Gastrocnemius medialis (tissue), 4 donors: ENCODE measurements at regions not wholly inside any gene's neighbourhood (a gene's known extent, or its start where the extent isn't known, plus 50 kb on each side); places are given as distances from the start of the nearest gene placed in this dataset.

Source experiments
- ATAC-seq, 2 donors: fragments of 150-250 bp; one replicate each; pipeline ENCODE4 v1.9.1; 2016
- DNase-seq, 2 donors: peaks; one replicate each; pipeline ENCODE4 v3.0.0-alpha.2; 2019
- H3K27ac ChIP-seq, 4 donors: fragments of 200-600 bp; sonication (generic); 1 replicate in 1 of 4; 2 replicates in 3 of 4; pipeline ENCODE4 v1.5.1; 2016 to 2018; ENCODE audit warnings: mild to moderate bottlenecking in 2 of 4, moderate library complexity in 1 of 4
- H3K27me3 ChIP-seq, 3 donors: fragments of 200-600 bp; sonication (generic) in 2 of 3; 1 replicate in 1 of 3; 2 replicates in 2 of 3; pipeline versions ENCODE4 v1.5.1 to v1.6.0; 2016 to 2019; ENCODE audit warnings: mild to moderate bottlenecking in 1 of 3, moderate library complexity in 1 of 3
- H3K36me3 ChIP-seq, 2 donors: fragments of 200-600 bp; sonication (generic) in 1 of 2; one replicate each; pipeline ENCODE4 v1.5.1; 2017 to 2018
- H3K4me1 ChIP-seq, 2 donors: fragments of 200-600 bp; sonication (generic) in 1 of 2; one replicate each; pipeline ENCODE4 v1.5.1; 2016 to 2017; ENCODE audit warnings: mild to moderate bottlenecking in 2 of 2
- H3K4me3 ChIP-seq, 4 donors: fragments of 200-600 bp; sonication (generic) in 3 of 4; 1 replicate in 1 of 4; 2 replicates in 3 of 4; pipeline ENCODE4 v1.5.1; 2016 to 2019; ENCODE audit warnings: mild to moderate bottlenecking in 2 of 4
- H3K9me3 ChIP-seq, 3 donors: fragments of 200-600 bp; sonication (generic) in 2 of 3; 1 replicate in 1 of 3; 2 replicates in 2 of 3; pipeline ENCODE4 v1.5.1; 2016 to 2019
- POLR2A ChIP-seq, 2 donors: fragments of 450-650 bp; IDR thresholded peaks; one replicate each; pipeline ENCODE4 v1.6.1; 2017; ENCODE audit warnings: antibody characterized with exemption in 2 of 2, mild to moderate bottlenecking in 2 of 2, moderate library complexity in 2 of 2
- in situ Hi-C, 4 donors: fragments of 200-750 bp; cut with MboI; loops; one replicate each; pipeline versions ENCODE4 v1.15.0 to v1.8.0; 2017; ENCODE audit warnings: low sequenced_read_pairs in 4 of 4
- intact Hi-C: fragments of 100-400 bp; cut with DNase I; formaldehyde crosslinking; loops from one replicate; pipeline ENCODE4 v1.15.1; 2023; ENCODE audit warnings: low total_unique reads
- TF ChIP-seq, protein P1 (sequence below), 5 experiments: fragments of 450-650 bp in 3 of 5; fragments of 200-600 bp in 2 of 5; sonication (generic) in 2 of 5; IDR thresholded peaks in 4 of 5; conservative IDR thresholded peaks in 1 of 5; 1 replicate in 4 of 5; 2 replicates in 1 of 5; pipeline ENCODE4 v1.5.1; 2016 to 2019; ENCODE audit warnings: antibody characterized with exemption in 5 of 5, mild to moderate bottlenecking in 3 of 5, moderate library complexity in 3 of 5

GRCh38 chr7:36100226-36100625 lies 52.8 kb upstream of the EEPD1 start:
- Histone ChIP-seq H3K4me1 (peaks cover 27 to 37% of the 10 kb centered on the region in 2 donors), H3K27me3 (no peaks in the 10 kb centered on the region), H3K4me3 (no peak overlapping the region), H3K27ac (no peak overlapping the region), H3K36me3 (no peaks in the 10 kb centered on the region), H3K9me3 (no peaks in the 10 kb centered on the region)
- no peak for ATAC-seq
- no peak for TF ChIP-seq POLR2A (IDR thresholded peaks at IDR 0.05)
- in situ Hi-C loops (no loop called here), intact Hi-C loops (loop anchor here (5.0 kb wide), 1 partner anchor 48 kb away; no protein-coding TSS in a partner anchor)
- no peak for DNase-seq

DNA sequence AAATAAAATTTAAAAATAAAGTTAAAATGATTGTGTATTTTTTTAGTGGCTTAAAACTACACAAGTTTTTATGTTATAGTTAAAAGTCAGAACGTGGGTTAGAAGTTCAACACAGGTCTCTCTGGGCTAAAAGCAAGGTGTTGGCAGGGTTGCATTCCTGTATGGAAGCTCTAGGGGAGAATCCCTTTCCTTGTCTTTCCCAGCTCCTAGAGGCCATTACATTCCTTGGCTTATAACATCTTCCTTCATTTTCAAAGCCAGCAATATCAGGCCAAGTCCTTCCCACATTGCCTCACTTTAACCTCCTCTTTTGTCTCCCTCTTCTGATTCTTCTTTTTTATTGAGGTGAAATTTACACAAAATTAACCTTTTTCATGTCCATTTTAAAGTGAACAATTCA lies 52.4 kb upstream of the EEPD1 start:
- Histone ChIP-seq H3K27me3 (no peaks in the 10 kb centered on the region), H3K9me3 (no peaks in the 10 kb centered on the region), H3K27ac (no peak overlapping the region), H3K4me3 (no peak overlapping the region), H3K4me1 (peaks cover 27 to 37% of the 10 kb centered on the region in 2 donors), H3K36me3 (no peaks in the 10 kb centered on the region)
- ATAC-seq (no peak), DNase-seq (no peak)
- in situ Hi-C loops (no loop called here), intact Hi-C loops (loop anchor here (5.0 kb wide), 1 partner anchor 48 kb away; no protein-coding TSS in a partner anchor)
- TF ChIP-seq, protein P1, sequence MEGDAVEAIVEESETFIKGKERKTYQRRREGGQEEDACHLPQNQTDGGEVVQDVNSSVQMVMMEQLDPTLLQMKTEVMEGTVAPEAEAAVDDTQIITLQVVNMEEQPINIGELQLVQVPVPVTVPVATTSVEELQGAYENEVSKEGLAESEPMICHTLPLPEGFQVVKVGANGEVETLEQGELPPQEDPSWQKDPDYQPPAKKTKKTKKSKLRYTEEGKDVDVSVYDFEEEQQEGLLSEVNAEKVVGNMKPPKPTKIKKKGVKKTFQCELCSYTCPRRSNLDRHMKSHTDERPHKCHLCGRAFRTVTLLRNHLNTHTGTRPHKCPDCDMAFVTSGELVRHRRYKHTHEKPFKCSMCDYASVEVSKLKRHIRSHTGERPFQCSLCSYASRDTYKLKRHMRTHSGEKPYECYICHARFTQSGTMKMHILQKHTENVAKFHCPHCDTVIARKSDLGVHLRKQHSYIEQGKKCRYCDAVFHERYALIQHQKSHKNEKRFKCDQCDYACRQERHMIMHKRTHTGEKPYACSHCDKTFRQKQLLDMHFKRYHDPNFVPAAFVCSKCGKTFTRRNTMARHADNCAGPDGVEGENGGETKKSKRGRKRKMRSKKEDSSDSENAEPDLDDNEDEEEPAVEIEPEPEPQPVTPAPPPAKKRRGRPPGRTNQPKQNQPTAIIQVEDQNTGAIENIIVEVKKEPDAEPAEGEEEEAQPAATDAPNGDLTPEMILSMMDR (IDR thresholded peaks at IDR 0.05 in 4 of 5, conservative IDR thresholded peaks at IDR 0.05 in 1 of 5) = no peak
- no peak for TF ChIP-seq POLR2A (IDR thresholded peaks at IDR 0.05)
